ENCODE measurements at regions not wholly inside any gene's neighbourhood (a gene's known extent, or its start where the extent isn't known, plus 50 kb on each side); places are given as distances from the start of the nearest gene placed in this dataset.

DNA sequence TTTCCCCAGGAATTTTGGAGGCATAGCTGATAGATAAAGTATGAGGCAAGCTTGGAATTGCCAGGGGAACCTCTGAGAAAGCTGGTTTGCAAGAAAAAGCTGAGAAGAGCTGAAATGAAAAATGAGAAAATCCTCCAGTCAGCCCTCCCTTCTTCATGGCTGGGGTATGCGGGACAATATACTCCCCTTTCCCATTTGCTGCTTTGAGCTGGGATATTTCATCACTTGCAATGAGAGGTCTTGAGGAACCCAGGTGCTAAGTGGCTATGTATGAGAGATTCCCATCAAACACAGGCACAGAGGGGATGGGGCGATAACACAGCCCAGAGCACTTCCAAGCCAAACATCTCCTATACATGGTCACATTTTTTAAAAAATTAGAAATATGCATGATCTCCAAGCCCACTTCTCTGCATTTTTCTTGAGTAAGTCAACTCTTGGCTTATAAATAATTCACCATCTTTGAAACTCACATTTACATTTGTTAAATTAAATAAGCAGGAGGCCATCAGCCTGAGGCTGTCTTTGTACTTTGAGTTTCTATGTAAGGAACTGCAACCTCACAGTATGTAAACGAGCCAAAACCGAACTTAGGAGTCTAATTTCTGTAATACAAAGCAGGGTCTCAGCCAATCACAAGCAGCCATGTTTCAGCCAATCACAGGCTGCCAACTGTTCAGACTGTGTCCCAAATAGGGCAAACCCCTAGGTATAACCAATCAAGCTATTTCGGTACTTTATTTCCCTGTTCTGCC lies 983.6 kb upstream of the NR2F2 start:
- DNase-seq = no peak

DNA sequence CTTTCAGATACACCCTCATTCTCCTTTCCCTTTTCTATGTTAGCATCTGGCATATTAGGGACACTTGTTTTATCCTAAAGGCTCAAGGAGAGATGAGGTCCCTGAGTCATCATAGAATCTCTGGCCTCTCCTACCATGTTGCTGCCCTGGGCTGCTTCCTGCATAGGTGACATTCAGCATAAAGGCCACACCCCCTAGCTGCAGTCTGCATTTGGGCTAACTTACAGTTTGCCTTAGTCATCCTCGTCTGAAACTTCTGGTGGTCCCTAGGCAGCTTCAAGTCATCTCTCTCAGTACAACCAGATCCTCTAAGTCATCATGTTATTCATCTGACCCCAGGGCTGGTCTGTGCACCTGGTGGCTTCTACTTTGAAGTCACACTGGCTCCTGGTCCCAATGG lies 982.7 kb upstream of the NR2F2 start:
- DNase-seq = no peak

DNA sequence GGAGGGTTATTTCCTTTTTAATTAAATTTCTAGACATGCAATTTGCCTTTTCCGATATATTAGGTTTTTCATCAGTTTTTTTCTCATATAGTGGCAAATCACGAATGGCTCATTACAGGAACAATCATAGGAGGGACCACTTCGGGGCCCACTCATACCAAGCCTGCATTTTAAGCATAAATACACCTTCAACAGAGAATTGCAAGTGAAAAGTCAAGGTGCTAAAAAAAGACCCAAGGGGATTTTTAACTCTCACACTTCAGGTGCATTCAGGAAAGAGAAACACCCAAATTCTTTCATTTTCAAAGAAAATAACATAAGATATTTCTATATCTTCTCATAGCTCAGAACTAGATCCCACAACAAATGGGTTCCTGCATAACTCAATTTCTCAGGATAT lies 979.6 kb upstream of the NR2F2 start:
- no peak for DNase-seq

DNA sequence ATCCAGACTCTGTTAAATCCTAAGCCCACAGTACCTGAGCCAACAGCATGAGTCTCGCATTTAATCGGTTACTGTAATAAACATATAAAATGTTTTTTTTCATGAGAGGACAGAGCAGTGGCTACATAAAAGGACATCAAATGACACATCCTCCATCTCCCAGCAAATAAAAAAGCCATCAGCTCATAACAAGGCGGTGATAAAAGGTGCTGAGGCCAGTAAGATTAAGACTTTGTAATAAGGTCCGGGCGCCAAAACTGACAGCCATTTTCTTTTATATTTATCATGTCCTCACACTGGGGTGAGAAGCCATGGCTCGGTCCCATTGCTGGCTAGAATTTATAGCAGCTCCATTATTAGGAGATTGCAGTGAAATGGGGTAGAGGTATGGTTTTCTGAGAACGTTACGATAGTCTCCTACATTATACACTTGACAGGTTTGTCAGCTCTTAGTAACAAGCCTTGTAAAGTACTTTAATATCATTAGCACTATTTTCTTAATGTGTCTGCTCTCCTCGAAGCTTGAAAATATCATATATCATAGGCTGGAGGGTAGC lies 977.8 kb upstream of the NR2F2 start:
- DNase-seq = no peak

DNA sequence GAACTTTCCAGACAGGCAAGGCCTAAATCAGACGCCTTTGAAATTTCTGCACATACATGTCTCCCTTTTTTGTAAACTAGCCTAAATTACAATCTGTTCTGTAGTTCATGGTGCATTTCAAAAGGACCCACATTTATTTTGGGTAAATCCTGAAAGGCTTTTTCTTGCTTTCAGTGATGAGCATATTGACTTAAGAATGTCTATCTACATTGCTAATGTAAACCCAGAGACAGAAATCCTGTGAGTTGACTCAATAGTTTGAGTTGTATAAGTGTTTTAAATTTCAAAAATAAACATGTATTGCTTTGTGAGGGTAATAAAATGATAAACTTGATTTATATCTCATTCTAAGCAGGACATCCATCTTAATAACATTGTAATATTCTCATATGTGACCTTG lies 977.0 kb upstream of the NR2F2 start:
- DNase-seq = no peak

DNA sequence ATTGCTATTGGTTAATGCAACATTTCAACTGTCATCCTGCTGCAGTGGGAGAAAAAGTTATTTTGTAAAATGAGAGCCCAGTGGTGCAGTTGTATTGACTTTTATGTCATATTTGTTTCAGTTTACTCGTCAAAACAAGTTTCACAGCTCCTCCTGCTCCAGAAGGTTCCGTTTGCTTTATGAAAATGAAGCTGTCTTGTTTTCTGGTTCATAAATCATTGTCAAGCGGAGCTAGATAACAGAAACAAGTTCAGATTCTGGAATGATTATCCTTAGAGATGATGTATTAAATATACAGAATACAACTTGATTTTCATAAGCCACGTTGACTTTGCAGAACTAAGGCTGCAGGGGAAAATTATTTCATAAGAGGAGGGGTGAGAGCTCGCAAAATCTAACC lies 970.5 kb upstream of the NR2F2 start:
- no peak for DNase-seq

DNA sequence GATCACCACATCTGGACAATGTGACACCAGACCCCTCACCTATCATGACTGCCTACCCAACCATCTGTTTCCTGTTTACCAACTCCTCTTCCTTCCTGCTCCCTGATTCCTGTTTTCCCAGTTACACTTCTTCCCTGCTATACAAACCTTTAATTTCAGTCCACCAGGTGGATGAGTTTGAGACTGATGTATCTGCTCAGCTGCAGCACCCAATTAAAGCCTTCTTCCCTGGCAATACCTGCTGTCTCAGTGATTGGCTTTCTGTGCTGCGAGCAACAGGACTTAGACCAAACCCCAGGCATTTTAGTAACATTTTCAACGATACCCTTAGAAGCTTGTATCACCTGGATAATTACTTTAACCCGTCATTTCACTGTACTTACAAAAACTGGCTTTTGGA lies 968.2 kb upstream of the NR2F2 start:
- no peak for DNase-seq

DNA sequence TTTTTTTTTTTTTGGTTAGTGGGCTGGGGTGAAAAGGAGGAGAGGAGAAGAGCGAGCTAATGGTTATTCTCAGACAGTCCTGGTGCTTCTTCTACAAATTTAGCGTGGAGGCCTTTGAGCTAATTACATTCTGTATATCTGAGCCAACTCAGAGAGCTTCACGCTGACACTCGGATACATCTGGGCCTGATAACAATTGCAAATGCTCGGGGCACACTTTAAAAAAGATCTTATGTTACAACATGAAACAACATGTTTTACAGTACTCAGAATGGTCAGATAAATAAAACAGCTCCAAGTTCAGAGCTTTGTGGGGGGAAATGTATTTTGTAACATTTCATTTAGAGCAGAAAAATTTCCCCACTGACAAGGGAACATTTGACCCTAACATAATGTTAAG lies 966.9 kb upstream of the NR2F2 start:
- no peak for DNase-seq

DNA sequence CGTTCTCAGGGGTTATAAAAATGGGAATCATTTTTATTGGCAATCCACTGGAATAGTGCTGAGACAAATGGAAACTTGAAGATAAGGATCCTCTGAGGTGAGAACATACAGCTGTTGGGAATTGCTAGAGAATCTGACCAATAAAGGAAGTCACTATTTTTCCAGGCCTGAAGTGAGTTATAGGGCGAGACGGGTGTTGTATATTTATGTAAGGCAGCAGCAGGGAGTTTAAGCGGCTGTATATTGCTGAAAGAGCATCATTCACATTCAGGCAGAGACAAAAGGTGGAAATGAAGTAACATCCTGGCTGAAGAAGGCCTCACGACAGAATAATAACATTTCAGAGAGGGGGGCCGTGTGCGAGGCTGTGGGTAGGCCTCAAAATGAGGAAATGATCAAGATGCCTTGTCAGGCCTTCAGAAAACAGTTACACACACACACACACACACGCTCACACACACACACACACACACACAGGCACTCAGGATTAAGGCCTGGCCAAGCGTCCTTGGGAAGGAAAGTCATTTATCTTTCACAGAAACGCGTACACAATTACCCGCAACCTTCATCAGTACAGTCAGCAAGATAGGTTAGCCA lies 964.9 kb upstream of the NR2F2 start:
- peak; percentile 31 for DNase-seq

DNA sequence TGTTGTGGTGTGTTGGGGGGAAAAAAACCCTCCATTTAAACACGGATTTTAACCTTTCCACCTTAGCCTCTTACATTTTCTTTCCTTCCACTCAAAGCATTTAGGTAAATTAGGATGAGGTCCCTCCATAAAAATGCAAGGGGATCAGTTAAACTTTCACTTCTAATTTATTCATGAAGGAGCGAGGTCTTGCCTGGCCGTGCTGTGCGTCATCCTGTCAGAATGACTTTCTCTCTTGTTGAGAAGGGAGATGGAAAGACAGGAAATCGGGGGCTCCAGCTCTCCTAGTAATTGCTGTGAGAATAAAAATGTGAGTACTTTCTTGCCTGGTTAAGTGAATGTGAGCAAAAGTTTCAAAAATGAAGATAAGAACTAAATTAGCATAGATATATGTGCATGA lies 962.3 kb upstream of the NR2F2 start:
- no peak for DNase-seq

DNA sequence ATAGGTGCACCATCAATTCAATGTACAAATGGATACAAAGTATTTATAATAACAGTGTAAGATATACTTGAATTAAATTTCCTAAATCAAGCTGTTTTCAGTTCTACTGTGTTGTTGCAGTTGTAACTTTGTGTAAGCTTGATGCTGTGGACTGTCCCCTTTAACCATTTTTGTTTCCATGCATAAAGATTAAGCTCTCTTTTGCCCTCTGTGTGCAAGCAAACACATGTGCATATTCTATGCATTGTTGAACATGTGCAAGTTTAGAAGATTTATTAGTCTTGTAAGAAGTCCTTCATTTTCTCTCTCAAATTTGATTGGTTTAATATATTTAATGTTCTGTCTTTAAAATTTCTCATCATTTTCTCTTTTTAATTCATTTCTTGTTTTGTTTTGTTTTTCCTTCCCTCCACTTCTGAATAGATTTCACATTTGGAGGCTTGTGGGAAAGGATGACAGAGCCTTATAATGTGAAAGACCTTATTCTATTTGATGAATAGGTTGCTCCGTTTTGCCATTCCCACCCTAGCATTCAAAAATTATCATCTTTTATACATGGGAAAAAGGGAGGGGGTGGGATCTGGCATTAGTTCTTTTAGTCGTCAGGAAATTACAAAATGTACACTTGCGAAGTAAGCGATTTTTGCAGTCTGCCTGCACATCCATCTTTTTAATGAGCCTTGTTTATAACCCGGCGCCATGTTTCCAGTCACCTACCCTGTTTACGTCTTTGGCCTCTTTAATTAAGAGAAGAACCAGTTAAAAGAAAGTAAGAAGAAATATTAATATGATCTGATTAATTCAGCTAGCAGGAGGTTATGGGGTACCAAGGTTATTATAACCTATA lies 961.5 kb upstream of the NR2F2 start:
- no peak for DNase-seq

DNA sequence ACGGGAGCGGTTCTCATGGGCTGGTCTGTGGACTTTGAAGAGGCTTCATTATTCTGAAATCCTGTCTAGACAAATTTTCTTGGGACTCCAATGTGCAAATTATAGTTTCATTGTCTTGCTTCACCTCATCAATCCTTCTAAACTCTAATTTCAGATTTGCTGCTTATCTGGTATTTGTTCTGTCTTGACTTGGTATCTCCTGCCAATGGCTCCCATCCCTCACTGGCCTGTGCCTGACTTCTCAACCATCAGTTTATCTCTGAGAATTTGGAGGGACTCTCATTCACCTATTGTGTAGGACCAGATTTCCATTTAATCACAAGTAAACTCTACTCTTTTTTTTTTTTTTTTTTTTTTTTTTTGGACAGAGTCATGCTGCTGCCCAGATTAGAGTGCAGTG lies 960.2 kb upstream of the NR2F2 start:
- no peak for DNase-seq

DNA sequence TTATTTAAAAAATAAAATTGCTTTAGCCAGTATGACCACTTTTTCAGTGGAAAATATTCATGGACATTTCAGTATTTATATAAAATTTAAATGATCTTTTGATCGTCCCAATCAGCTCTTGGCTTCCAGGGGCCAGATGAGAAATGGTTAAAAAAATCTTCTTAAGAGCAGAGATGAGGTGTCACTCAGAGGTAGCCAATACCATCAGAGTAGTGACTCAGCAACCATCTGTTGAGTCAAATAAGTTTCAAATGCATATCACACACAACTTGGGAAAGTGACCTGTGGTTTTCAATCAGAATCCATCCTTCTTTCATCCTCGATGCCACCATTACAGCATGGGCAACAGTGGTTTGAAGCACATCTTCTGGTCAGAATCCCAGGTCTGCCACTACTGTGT lies 958.8 kb upstream of the NR2F2 start:
- no peak for DNase-seq

DNA sequence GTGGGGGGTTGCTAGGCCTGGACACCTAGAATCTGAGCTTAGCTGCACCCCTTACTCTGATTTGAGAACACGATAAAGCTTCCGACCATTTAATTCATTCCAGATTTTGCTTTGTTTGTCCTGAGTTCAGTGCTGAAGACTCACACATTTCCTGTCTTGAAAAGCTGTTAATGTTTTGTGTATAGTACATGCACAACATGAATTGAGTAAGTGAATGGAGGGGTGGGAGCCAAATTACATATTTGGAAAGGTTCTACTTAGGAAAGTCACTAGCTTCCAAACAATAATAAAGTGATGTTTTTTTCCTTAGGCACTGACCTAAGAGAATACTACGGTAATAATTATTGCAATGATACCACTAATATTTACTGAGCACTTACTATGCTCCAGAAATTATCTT lies 955.2 kb upstream of the NR2F2 start:
- no peak for DNase-seq

DNA sequence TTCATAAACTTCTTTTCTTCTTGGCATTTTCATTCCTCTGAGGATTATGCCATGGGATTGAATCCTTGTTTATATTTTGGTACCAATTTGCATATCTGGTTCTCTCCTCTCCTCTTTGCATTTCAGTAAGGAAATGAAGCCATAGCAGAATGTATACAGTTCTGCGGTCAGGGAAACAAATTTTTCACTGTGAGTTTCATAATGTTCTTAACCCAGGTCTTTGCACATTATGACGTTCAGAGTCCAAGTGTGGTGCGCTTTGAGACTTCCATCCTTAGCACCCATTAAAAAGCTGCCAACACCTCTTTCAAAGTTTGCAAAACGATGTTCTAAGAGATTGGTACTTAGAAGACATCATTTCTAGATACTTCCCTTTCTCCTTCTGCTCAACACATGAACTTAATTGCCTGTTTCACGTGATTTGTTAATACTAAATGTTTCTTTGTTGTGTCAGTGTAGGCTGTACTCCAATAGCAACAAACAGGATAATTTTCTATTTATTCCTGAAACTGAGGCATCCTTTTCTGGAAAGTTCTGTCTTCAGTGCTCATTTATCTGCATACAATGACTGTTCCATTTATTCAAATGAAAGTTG lies 953.1 kb upstream of the NR2F2 start:
- no peak for DNase-seq

DNA sequence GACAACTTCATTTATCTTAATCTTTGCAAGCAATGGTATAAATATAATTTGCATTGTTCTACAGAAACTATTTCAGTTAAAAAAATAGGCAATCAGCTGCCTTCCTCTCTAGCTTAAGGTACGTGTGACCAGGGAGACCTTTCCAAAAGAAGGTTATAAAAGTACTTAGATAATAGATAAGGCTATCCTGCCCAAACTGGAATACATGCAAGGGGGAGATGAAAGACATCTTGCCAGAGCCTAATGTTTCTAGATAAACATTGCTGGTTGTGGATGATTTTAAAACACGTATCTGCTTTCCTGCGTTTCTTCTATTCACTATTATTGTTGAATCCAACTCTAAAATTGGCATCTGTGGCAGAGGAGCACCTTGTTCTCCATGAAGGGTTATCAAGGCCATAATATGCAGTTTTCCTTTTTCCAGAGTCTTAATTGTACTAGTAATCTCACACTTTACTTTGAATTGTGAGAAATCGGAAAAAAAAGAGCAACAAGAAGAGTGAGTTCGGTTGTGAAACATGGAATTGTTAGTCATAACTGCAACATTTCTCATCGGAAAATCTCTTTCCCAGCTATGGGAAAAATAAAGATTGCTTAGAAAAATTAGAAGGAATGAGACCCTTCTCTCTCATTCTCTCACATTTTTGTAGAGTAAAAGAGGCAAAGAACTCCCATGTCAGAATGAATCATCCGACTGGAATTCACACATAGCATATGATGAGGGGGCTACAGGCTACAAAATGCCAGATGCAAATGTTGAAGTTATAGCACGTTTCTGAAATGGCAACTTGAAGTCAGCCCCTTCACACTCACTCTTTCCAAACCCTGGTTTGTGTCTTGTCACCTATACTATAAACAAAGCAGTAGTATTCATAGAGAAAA lies 936.1 kb upstream of the NR2F2 start:
- DNase-seq = no peak

DNA sequence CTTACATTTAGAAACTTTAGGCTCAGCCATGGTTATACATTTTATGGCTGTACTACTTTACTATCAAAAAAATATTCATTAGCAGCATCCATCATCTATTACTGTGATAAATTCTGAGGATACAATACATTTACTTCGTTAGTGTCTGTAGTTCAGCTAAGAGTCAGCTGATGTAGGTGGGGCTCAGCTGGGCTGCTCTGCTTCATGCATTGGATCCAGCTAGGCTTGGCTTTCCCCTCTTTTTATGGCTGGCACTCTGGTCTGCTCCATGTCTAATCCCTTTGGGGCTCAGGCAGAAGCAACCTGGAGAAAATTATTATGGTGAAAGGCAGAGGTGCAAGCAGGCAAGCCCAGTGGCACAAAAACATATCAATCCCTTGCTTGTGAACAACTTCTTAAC lies 930.1 kb upstream of the NR2F2 start:
- DNase-seq = no peak

DNA sequence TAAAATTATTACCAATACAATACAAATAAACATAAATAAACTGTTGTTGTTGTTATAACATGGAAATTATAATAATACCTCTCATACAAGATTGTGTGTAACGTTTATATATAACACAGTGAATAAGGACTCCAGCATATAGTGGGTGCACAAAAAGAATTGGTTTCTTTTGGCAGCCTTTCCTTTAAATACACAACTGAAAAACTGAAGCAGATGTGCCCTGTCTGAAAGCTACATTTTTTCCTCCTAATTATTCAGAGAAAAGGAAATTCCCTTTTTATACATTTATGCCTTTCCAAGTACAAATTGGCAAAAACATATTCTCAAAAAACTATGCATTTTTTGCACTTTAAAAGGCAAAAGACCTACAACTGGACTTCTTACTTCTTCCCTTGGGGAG lies 928.9 kb upstream of the NR2F2 start:
- DNase-seq = no peak

DNA sequence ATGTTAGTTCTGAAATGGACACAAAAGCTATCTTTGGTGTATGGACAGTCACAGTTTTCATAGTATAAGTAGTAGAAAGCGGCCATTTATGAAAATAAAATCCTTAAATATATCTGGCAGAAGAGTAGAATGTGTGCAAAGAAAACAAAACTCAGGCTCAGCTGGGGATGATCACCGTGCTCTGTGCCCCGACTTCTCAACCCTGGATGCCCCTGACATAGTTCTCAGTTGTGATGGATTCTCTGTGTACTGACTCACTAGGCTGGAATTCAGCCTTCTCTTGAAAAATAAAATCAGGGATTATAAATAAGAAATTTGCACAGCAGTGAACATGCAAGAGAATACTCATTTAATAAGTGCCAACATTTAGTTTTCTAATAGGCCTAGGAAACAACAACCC lies 925.1 kb upstream of the NR2F2 start:
- DNase-seq = no peak

DNA sequence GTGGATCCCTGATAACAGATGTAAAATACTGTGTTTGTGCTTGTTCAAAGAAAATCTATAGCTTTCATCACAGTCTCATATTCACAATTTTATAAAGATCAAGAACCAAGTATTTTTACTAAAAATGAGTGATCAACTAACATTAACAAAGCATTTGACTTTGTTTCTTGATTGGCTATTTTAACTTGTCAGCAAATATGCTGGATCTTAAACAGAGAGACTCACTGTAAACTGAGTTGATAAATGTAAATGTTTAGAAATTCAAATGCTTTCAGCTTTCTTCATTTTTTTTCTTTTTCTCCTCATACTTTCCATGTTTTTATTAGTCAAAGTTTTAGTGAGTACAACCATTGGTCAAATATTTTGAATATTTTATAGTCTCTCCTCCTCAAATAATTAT lies 923.0 kb upstream of the NR2F2 start:
- no peak for DNase-seq

DNA sequence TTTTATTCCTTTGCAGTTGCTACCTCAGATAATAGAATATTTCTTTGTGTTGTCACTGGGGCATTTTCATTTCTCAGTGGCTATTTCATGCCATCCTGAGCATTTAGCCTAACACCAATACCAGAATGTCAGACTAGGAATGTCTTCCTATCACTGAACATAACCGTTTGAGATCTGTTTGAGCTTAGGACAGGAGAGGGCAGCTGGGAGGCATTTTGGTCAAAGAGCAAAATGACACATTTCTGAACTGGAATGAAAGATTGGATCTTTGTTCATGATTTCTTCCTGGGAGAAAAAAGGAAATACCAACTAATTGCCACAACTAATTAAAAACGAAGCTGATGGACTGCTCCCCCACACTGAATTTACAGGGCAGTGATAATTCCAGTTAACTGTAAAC lies 921.3 kb upstream of the NR2F2 start:
- DNase-seq = no peak

DNA sequence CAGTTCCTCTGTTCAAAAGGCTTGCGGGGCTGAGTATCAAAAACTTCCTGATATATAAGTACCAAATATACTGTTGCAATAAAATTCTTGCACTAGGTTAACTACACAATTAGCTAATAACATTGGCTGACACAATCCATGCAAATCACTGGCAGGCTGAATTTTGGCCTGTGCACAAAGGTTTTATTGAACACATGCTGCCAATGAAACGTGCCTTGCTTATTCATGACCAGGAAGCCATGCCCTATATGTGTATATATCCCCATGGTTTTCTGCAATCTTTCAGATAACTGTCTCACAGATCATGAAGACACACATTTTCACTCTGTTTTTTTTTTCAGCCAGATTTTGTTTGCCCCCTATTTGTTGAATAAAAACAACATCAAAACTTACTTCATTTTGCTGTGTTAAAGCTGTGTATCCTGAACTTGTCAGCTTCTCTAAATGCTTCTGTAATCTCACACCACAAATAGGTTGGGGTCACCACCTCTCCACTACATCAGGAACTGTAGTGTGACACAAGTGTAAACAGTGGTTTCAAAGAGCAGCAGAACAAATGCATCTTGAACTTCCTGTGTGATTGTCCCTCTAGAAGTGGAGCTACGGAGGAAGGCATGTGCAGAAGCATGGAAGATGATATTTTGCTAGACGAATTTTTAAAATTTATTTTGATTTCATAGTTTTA lies 920.7 kb upstream of the NR2F2 start:
- DNase-seq = no peak

Measured in femur (tissue), 1 donor.